Skeletal muscle tissue (tissue), 3 donors: ENCODE measurements at regions not wholly inside any gene's neighbourhood (a gene's known extent, or its start where the extent isn't known, plus 50 kb on each side); places are given as distances from the start of the nearest gene placed in this dataset.

Experiments
- H3K27ac ChIP-seq: one replicate; pipeline ENCODE4 v1.7.0; 2013; ENCODE audit warnings: mild to moderate bottlenecking, low read depth, low read length, inconsistent platforms
- H3K27me3 ChIP-seq, 3 donors: one replicate each; pipeline ENCODE4 v1.7.0; 2013; ENCODE audit warnings: low read length in 3 of 3; ENCODE audit not compliant: control insufficient read depth in 3 of 3, insufficient read depth in 3 of 3
- H3K36me3 ChIP-seq, 3 donors: one replicate each; pipeline ENCODE4 v1.7.0; 2013; ENCODE audit warnings: low read length in 3 of 3; ENCODE audit not compliant: control insufficient read depth in 3 of 3, insufficient read depth in 3 of 3
- H3K4me1 ChIP-seq, 3 donors: one replicate each; pipeline ENCODE4 v1.7.0; 2013; ENCODE audit warnings: low read length in 3 of 3, mild to moderate bottlenecking in 3 of 3; ENCODE audit not compliant: control insufficient read depth in 3 of 3, insufficient read depth in 3 of 3
- H3K4me3 ChIP-seq, 3 donors: one replicate each; pipeline ENCODE4 v1.7.0; 2013; ENCODE audit warnings: low read length in 3 of 3
- H3K9ac ChIP-seq, 3 donors: one replicate each; pipeline ENCODE4 v1.7.0; 2013; ENCODE audit warnings: low read length in 3 of 3, mild to moderate bottlenecking in 3 of 3, moderate library complexity in 2 of 3, low read depth in 1 of 3
- H3K9me3 ChIP-seq, 3 donors: one replicate each; pipeline ENCODE4 v1.7.0; 2013; ENCODE audit warnings: low read length in 3 of 3; ENCODE audit not compliant: control insufficient read depth in 3 of 3
- donor health status: Osteomylitis.

DNA sequence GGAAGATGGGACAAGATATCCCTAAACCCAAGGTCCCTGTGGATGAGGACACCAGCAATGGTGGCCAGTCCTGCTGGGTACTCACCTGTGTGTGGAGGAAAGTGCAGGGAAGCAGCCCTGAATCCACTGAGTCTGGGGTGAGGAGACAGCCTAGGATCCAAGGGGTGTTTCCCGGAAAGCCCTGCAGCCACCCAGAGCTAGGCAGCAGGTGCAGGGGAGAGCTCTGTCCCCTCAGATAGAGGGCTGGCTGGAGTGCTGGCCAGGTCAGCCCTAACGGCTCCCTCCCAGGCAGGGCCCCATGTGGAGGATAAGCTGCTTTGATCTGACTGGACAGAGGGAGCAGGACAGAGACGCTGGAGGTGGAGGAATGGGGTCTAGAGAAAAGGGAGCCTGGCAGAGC lies 344.7 kb upstream of the IRX4 start:
- H3K9ac ChIP-seq: no peak overlapping the region
- no peaks in the 10 kb centered on the region for H3K27me3 ChIP-seq
- H3K4me1 ChIP-seq: no peaks in the 10 kb centered on the region
- no peak overlapping the region for H3K4me3 ChIP-seq
- H3K9me3 ChIP-seq: peaks cover 0 to 4% (median 0%) of the 10 kb centered on the region in 3 donors
- no peaks in the 10 kb centered on the region for H3K36me3 ChIP-seq
- no peak overlapping the region for H3K27ac ChIP-seq

DNA sequence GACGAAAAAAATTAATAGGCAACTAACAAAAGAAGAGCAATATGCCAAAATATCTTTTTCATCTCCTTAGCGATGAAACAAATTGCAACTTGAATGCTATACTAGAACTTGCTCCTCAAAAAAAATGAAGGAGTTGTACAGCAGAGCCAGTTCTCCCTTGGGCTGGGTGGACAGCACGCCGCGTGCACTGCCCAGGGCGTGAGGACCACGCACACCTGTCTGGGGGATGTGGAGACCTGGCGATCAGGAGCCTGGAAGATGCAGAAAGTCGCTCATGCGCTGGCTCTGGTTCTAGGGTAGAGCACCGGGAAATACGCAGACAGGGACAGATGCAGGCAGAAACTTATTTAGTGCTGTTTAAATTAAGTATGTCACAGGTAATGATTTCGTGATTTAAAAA lies 342.0 kb upstream of the IRX4 start:
- H3K4me1 ChIP-seq: no peaks in the 10 kb centered on the region
- H3K27ac ChIP-seq: no peak overlapping the region
- no peaks in the 10 kb centered on the region for H3K36me3 ChIP-seq
- no peaks in the 10 kb centered on the region for H3K27me3 ChIP-seq
- H3K9me3 ChIP-seq: peaks cover 0 to 4% (median 3%) of the 10 kb centered on the region in 3 donors
- H3K9ac ChIP-seq: no peak overlapping the region
- no peak overlapping the region for H3K4me3 ChIP-seq

GRCh38 chr5:2223303-2223702 lies 340.6 kb upstream of the IRX4 start:
- Histone ChIP-seq H3K27ac (no peak overlapping the region), H3K9me3 (peaks cover 0 to 4% (median 3%) of the 10 kb centered on the region in 3 donors), H3K4me1 (no peaks in the 10 kb centered on the region), H3K9ac (no peak overlapping the region), H3K36me3 (no peaks in the 10 kb centered on the region), H3K4me3 (no peak overlapping the region), H3K27me3 (no peaks in the 10 kb centered on the region)

- Histone ChIP-seq H3K9ac (no peak overlapping the region), H3K36me3 (no peaks in the 10 kb centered on the region), H3K9me3 (peaks cover 0 to 4% (median 3%) of the 10 kb centered on the region in 3 donors), H3K4me3 (no peak overlapping the region), H3K27ac (no peak overlapping the region), H3K27me3 (no peaks in the 10 kb centered on the region), H3K4me1 (no peaks in the 10 kb centered on the region)
Observed at GRCh38 chr5:2222246-2222992, 339.7 kb upstream of the IRX4 start.

DNA sequence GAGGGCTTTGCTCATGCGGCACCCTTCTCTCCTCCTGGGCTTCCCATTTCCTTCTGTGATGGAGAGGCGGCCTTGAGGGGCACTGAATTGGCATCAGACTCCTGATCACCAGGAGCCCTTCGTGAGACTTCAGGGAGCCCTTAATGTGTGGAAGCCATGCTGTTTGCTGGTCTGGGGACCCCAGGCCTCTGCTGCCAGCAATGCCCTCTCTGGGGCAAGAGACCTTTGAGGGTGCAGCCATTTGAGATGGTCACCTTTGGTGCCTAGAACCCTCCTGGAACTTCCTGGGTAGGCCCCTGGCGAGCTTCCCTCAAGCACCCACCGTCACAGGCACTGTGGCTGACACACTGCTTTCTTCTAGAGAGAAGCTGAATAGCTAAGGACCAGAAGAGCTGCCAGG lies 338.7 kb upstream of the IRX4 start:
- H3K27ac ChIP-seq: no peak overlapping the region
- no peaks in the 10 kb centered on the region for H3K36me3 ChIP-seq
- H3K9me3 ChIP-seq: peaks cover 0 to 4% (median 3%) of the 10 kb centered on the region in 3 donors
- H3K27me3 ChIP-seq: peaks cover 0 to 3% (median 0%) of the 10 kb centered on the region in 3 donors
- H3K4me3 ChIP-seq: no peak overlapping the region
- no peak overlapping the region for H3K9ac ChIP-seq
- no peaks in the 10 kb centered on the region for H3K4me1 ChIP-seq

DNA sequence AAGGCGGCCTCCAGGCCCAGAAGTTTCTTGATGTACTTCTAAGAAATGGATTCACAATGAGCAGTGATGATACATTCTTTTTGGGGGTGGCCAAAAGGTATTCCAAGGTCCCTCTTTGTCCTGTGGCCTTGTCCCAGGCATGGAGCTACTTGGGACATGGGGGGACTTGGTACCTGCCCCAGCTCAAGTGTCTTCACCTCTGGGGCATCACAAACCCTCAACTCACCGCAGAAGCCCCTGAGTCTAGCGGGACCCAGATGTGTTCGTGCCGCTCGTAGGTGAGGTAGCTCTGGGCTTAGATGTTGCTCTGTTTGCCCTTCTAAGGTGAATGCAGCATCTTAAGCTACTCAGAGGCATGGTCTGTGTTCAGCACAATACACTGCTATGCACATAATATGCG lies 338.0 kb upstream of the IRX4 start:
- Histone ChIP-seq H3K4me1 (no peaks in the 10 kb centered on the region), H3K27me3 (peaks cover 0 to 3% (median 2%) of the 10 kb centered on the region in 3 donors), H3K9ac (no peak overlapping the region), H3K9me3 (peaks cover 0 to 4% (median 3%) of the 10 kb centered on the region in 3 donors), H3K27ac (no peak overlapping the region), H3K4me3 (no peak overlapping the region), H3K36me3 (no peaks in the 10 kb centered on the region)

GRCh38 chr5:2219149-2219776 lies 336.5 kb upstream of the IRX4 start:
- Histone ChIP-seq H3K4me1 (no peaks in the 10 kb centered on the region), H3K27ac (no peak overlapping the region), H3K9ac (no peak overlapping the region), H3K36me3 (no peaks in the 10 kb centered on the region), H3K27me3 (peaks cover 0 to 3% (median 3%) of the 10 kb centered on the region in 3 donors), H3K4me3 (no peak overlapping the region), H3K9me3 (peaks cover 0 to 3% (median 2%) of the 10 kb centered on the region in 3 donors)

DNA sequence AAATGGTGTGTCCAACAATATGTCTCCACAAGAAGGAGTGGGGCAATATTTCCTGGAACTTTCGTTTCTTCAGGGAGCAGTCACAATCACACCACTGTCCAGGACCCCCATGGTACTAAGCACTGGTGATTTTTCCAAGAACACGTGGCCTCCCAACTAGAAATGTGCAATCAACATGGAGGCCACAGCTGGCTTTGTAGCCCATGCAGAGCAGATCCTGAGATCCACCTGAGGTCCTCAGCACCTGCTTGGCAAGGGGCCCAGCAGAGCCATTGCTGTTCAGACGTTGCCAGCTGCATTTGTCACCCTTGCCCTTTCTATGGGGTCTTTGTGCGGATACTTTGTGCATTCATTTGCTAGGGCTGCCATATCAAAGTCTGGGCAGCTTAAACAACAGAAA lies 334.5 kb upstream of the IRX4 start:
- Histone ChIP-seq H3K27ac (no peak overlapping the region), H3K4me1 (no peaks in the 10 kb centered on the region), H3K9me3 (peaks cover 0 to 3% (median 0%) of the 10 kb centered on the region in 3 donors), H3K27me3 (peaks cover 0 to 6% (median 3%) of the 10 kb centered on the region in 3 donors), H3K36me3 (no peaks in the 10 kb centered on the region), H3K9ac (no peak overlapping the region), H3K4me3 (no peak overlapping the region)

GRCh38 chr5:2214910-2215590 lies 332.3 kb upstream of the IRX4 start:
- Histone ChIP-seq H3K4me1 (no peaks in the 10 kb centered on the region), H3K4me3 (no peak overlapping the region), H3K36me3 (no peaks in the 10 kb centered on the region), H3K27ac (no peak overlapping the region), H3K27me3 (peaks cover 0 to 6% (median 3%) of the 10 kb centered on the region in 3 donors), H3K9ac (no peak overlapping the region), H3K9me3 (no peaks in the 10 kb centered on the region)
